Keratinocyte (primary cell): ENCODE measurements at regions not wholly inside any gene's neighbourhood (a gene's known extent, or its start where the extent isn't known, plus 50 kb on each side); places are given as distances from the start of the nearest gene placed in this dataset.

ENCODE experiments used
- DNase-seq: peaks from one replicate; pipeline ENCODE4 v3.0.0-alpha.2; 2011; ENCODE audit warnings: low read depth, missing footprints, low spot score
- FAIRE-seq: peaks from 2 replicates; lab custom pipeline; 2011; peaks lifted over from hg19 to GRCh38; lab: Jason Lieb, UNC
- H2AFZ ChIP-seq: 2 replicates; pipeline ENCODE4 v1.6.0; 2012; ENCODE audit warnings: low read length, control low read depth, inconsistent platforms; ENCODE audit not compliant: control insufficient read depth
- H3K27ac ChIP-seq: 2 replicates; pipeline ENCODE4 v1.5.1; 2011; ENCODE audit warnings: low read length; ENCODE audit not compliant: control insufficient read depth, insufficient read depth
- H3K27me3 ChIP-seq: 3 replicates; pipeline ENCODE4 v1.6.0; 2011; ENCODE audit warnings: low read length; ENCODE audit not compliant: control insufficient read depth, insufficient read depth; ENCODE audit errors: extremely low read depth
- H3K36me3 ChIP-seq, 2 experiments: 2 replicates in 1 of 2; 3 replicates in 1 of 2; pipeline ENCODE4 v1.5.1; 2011; ENCODE audit warnings: low read length in 2 of 2, mild to moderate bottlenecking in 1 of 2; ENCODE audit not compliant: control insufficient read depth in 2 of 2, insufficient read depth in 2 of 2; ENCODE audit errors: extremely low read depth in 1 of 2
- H3K4me1 ChIP-seq: 3 replicates; pipeline ENCODE4 v1.5.1; 2011; ENCODE audit warnings: low read length; ENCODE audit not compliant: control insufficient read depth, insufficient read depth; ENCODE audit errors: extremely low read depth
- H3K4me2 ChIP-seq: 3 replicates; pipeline ENCODE4 v1.6.0; 2011; ENCODE audit warnings: low read depth, low read length; ENCODE audit not compliant: control insufficient read depth, insufficient read depth; ENCODE audit errors: extremely low read depth
- H3K4me3 ChIP-seq, 3 experiments: fragments of 200-600 bp in 1 of 3; sonication (generic) in 1 of 3; 2 replicates in 2 of 3; 3 replicates in 1 of 3; pipeline ENCODE4 v1.5.1; 2011 to 2016; ENCODE audit warnings: low read length in 3 of 3, mild to moderate bottlenecking in 3 of 3, control low read depth in 2 of 3, inconsistent platforms in 1 of 3, low read depth in 1 of 3, mixed read lengths in 1 of 3, mixed run types in 1 of 3, moderate library complexity in 1 of 3; ENCODE audit not compliant: control insufficient read depth in 2 of 3, insufficient read depth in 2 of 3; ENCODE audit errors: extremely low read depth in 1 of 3
- H3K79me2 ChIP-seq: 2 replicates; pipeline ENCODE4 v1.6.0; 2012; ENCODE audit warnings: low read length; ENCODE audit not compliant: control insufficient read depth, insufficient read depth
- H3K9ac ChIP-seq: 3 replicates; pipeline ENCODE4 v1.6.0; 2011; ENCODE audit warnings: low read length; ENCODE audit not compliant: control insufficient read depth, insufficient read depth; ENCODE audit errors: extremely low read depth
- H3K9me1 ChIP-seq: 3 replicates; pipeline ENCODE4 v1.6.0; 2011; ENCODE audit warnings: low read length; ENCODE audit not compliant: control insufficient read depth, insufficient read depth; ENCODE audit errors: extremely low read depth
- H3K9me3 ChIP-seq: 2 replicates; pipeline ENCODE4 v1.5.1; 2012; ENCODE audit warnings: low read depth, low read length; ENCODE audit not compliant: control insufficient read depth
- H4K20me1 ChIP-seq: 3 replicates; pipeline ENCODE4 v1.6.0; 2011; ENCODE audit warnings: low read length; ENCODE audit not compliant: control insufficient read depth, insufficient read depth; ENCODE audit errors: extremely low read depth
- CTCF ChIP-seq, 3 experiments: IDR thresholded peaks in 1 of 3; conservative IDR thresholded peaks in 1 of 3; optimal IDR thresholded peaks in 1 of 3; 2 replicates in 2 of 3; 3 replicates in 1 of 3; pipeline versions ENCODE3 to v1.5.1; 2011; ENCODE audit warnings: low read length in 3 of 3, mild to moderate bottlenecking in 3 of 3, moderate library complexity in 2 of 3, control low read depth in 1 of 3, inconsistent platforms in 1 of 3; ENCODE audit not compliant: insufficient read depth in 2 of 3; ENCODE audit errors: extremely low read depth in 1 of 3
- EZH2 ChIP-seq: IDR thresholded peaks from one replicate; pipeline ENCODE4 v1.6.1; 2012; ENCODE audit warnings: inconsistent platforms, mild to moderate bottlenecking, low read length, moderate library complexity
- dilution Hi-C: fragments of 300-500 bp; cut with MboI; formaldehyde crosslinking; loops from one replicate; pipeline ENCODE4 v1.7.0; 2020; ENCODE audit warnings: low sequenced_read_pairs; ENCODE audit not compliant: extremely low pct_ligation_motif_present

GRCh38 chr19:27675771-27676170 lies 1537.2 kb downstream of the UQCRFS1 start:
- no peak overlapping the region for H3K4me2 ChIP-seq
- H3K79me2 ChIP-seq: no peaks in the 10 kb centered on the region
- FAIRE-seq (no peak), DNase-seq (no peak)
- no peaks in the 10 kb centered on the region for H3K4me1 ChIP-seq
- H2AFZ ChIP-seq: no peak overlapping the region
- H3K27ac ChIP-seq: no peak overlapping the region
- H3K36me3 ChIP-seq: no peaks in the 10 kb centered on the region
- TF ChIP-seq EZH2: no peak
- no peak for TF ChIP-seq CTCF (optimal IDR thresholded peaks at IDR 0.05 in 1 of 3, IDR thresholded peaks at IDR 0.05 in 1 of 3, conservative IDR thresholded peaks at IDR 0.05 in 1 of 3; ENCODE audit: extremely low read depth in 1 of 3, insufficient read depth in 2 of 3, low read length in 3 of 3)
- no peaks in the 10 kb centered on the region for H4K20me1 ChIP-seq
- dilution Hi-C loops: no loop called here
- no peak overlapping the region for H3K4me3 ChIP-seq
- H3K9me1 ChIP-seq: no peaks in the 10 kb centered on the region
- no peaks in the 10 kb centered on the region for H3K27me3 ChIP-seq
- no peaks in the 10 kb centered on the region for H3K9me3 ChIP-seq
- no peak overlapping the region for H3K9ac ChIP-seq

- no peaks in the 10 kb centered on the region for H3K79me2 ChIP-seq
- H3K27me3 ChIP-seq: no peaks in the 10 kb centered on the region
- H3K4me2 ChIP-seq: no peak overlapping the region
- no peak overlapping the region for H3K27ac ChIP-seq
- H3K36me3 ChIP-seq: no peaks in the 10 kb centered on the region
- TF ChIP-seq EZH2 (no peak), CTCF (optimal IDR thresholded peaks at IDR 0.05 in 1 of 3, IDR thresholded peaks at IDR 0.05 in 1 of 3, conservative IDR thresholded peaks at IDR 0.05 in 1 of 3; ENCODE audit: extremely low read depth in 1 of 3, insufficient read depth in 2 of 3, low read length in 3 of 3) (no peak)
- no peaks in the 10 kb centered on the region for H3K4me1 ChIP-seq
- DNase-seq (no peak), FAIRE-seq (no peak)
- H2AFZ ChIP-seq: no peak overlapping the region
- H3K9ac ChIP-seq: no peak overlapping the region
- no peaks in the 10 kb centered on the region for H4K20me1 ChIP-seq
- H3K9me1 ChIP-seq: no peaks in the 10 kb centered on the region
- no peak overlapping the region for H3K4me3 ChIP-seq
- dilution Hi-C loops: no loop called here
- no peaks in the 10 kb centered on the region for H3K9me3 ChIP-seq
Measured at GRCh38 chr19:27674701-27675100, 1538.2 kb downstream of the UQCRFS1 start.
